ENCODE measurements at regions not wholly inside any gene's neighbourhood (a gene's known extent, or its start where the extent isn't known, plus 50 kb on each side); places are given as distances from the start of the nearest gene placed in this dataset.

GRCh38 chr6:10084111-10084986 is 330.5 kb downstream of the TFAP2A start:
- TF ChIP-seq CTCF (conservative IDR thresholded peaks at IDR 0.05; ENCODE audit: low read depth, low read length) (no peak), USF2 (IDR thresholded peaks at IDR 0.05; ENCODE audit: low read depth, low read length) (no peak), SMC3 (IDR thresholded peaks at IDR 0.05; ENCODE audit: low read depth, low read length) (no peak)
